Keratinocyte (primary cell): ENCODE measurements at regions not wholly inside any gene's neighbourhood (a gene's known extent, or its start where the extent isn't known, plus 50 kb on each side); places are given as distances from the start of the nearest gene placed in this dataset.

Experiments
- EZH2 ChIP-seq: IDR thresholded peaks from one replicate; pipeline ENCODE4 v1.6.1; 2012; ENCODE audit warnings: inconsistent platforms, mild to moderate bottlenecking, low read length, moderate library complexity
- TF ChIP-seq, protein P1 (sequence below), 3 experiments: IDR thresholded peaks in 1 of 3; conservative IDR thresholded peaks in 1 of 3; optimal IDR thresholded peaks in 1 of 3; 2 replicates in 2 of 3; 3 replicates in 1 of 3; pipeline versions ENCODE3 to v1.5.1; 2011; ENCODE audit warnings: low read length in 3 of 3, mild to moderate bottlenecking in 3 of 3, moderate library complexity in 2 of 3, control low read depth in 1 of 3, inconsistent platforms in 1 of 3; ENCODE audit not compliant: insufficient read depth in 2 of 3; ENCODE audit errors: extremely low read depth in 1 of 3

- TF ChIP-seq, protein P1, sequence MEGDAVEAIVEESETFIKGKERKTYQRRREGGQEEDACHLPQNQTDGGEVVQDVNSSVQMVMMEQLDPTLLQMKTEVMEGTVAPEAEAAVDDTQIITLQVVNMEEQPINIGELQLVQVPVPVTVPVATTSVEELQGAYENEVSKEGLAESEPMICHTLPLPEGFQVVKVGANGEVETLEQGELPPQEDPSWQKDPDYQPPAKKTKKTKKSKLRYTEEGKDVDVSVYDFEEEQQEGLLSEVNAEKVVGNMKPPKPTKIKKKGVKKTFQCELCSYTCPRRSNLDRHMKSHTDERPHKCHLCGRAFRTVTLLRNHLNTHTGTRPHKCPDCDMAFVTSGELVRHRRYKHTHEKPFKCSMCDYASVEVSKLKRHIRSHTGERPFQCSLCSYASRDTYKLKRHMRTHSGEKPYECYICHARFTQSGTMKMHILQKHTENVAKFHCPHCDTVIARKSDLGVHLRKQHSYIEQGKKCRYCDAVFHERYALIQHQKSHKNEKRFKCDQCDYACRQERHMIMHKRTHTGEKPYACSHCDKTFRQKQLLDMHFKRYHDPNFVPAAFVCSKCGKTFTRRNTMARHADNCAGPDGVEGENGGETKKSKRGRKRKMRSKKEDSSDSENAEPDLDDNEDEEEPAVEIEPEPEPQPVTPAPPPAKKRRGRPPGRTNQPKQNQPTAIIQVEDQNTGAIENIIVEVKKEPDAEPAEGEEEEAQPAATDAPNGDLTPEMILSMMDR (optimal IDR thresholded peaks at IDR 0.05 in 1 of 3, IDR thresholded peaks at IDR 0.05 in 1 of 3, conservative IDR thresholded peaks at IDR 0.05 in 1 of 3; ENCODE audit: extremely low read depth in 1 of 3, insufficient read depth in 2 of 3, low read length in 3 of 3): no peak
- TF ChIP-seq EZH2: no peak
Measured at GRCh38 chr5:82586181-82586580, 308.0 kb upstream of the RPS23 start.
